Liver (tissue), 8 donors: ENCODE measurements at regions not wholly inside any gene's neighbourhood (a gene's known extent, or its start where the extent isn't known, plus 50 kb on each side); places are given as distances from the start of the nearest gene placed in this dataset.

Experiments used
- DNase-seq: peaks from one replicate; pipeline ENCODE4 v3.0.0-alpha.2; 2017; ENCODE audit warnings: low spot score
- H3K27ac ChIP-seq, 2 donors: one replicate each; pipeline ENCODE4 v1.7.0; 2013; ENCODE audit warnings: inconsistent platforms in 2 of 2, low read length in 2 of 2, control low read depth in 1 of 2, low read depth in 1 of 2, mild to moderate bottlenecking in 1 of 2
- H3K27me3 ChIP-seq, 4 donors: one replicate each; pipeline versions ENCODE4 v1.6.1 to v1.7.0; 2013; ENCODE audit warnings: low read length in 3 of 4, inconsistent platforms in 1 of 4, mild to moderate bottlenecking in 1 of 4, moderate library complexity in 1 of 4; ENCODE audit not compliant: control insufficient read depth in 4 of 4, insufficient read depth in 4 of 4
- H3K36me3 ChIP-seq, 4 donors: one replicate each; pipeline versions ENCODE4 v1.6.1 to v1.7.0; 2013; ENCODE audit warnings: low read length in 3 of 4, mild to moderate bottlenecking in 3 of 4, low read depth in 1 of 4, moderate library complexity in 1 of 4; ENCODE audit not compliant: control insufficient read depth in 4 of 4, insufficient read depth in 3 of 4
- H3K4me1 ChIP-seq, 4 donors: one replicate each; pipeline versions ENCODE4 v1.6.1 to v1.7.0; 2013; ENCODE audit warnings: low read length in 3 of 4, mild to moderate bottlenecking in 3 of 4, moderate library complexity in 1 of 4; ENCODE audit not compliant: control insufficient read depth in 4 of 4, insufficient read depth in 4 of 4
- H3K4me3 ChIP-seq, 3 donors: one replicate each; pipeline versions ENCODE4 v1.6.1 to v1.7.0; 2013; ENCODE audit warnings: low read length in 3 of 3, control low read depth in 1 of 3, low read depth in 1 of 3, mild to moderate bottlenecking in 1 of 3
- H3K9ac ChIP-seq, 2 donors: one replicate each; pipeline ENCODE4 v1.7.0; 2013; ENCODE audit warnings: low read length in 2 of 2, mild to moderate bottlenecking in 2 of 2, moderate library complexity in 2 of 2, control low read depth in 1 of 2, low read depth in 1 of 2
- H3K9me3 ChIP-seq, 4 donors: one replicate each; pipeline versions ENCODE4 v1.6.1 to v1.7.0; 2013; ENCODE audit warnings: low read length in 3 of 4; ENCODE audit not compliant: control insufficient read depth in 4 of 4
- EGR1 ChIP-seq, 2 donors: IDR thresholded peaks; 2 replicates each; pipeline ENCODE4 v1.6.1; 2016 to 2018; ENCODE audit warnings: antibody characterized with exemption in 2 of 2, low read depth in 2 of 2
- FOXA1 ChIP-seq: IDR thresholded peaks from 2 replicates; pipeline ENCODE4 v1.6.1; 2016; ENCODE audit warnings: antibody characterized with exemption
- FOXA2 ChIP-seq: IDR thresholded peaks from 2 replicates; pipeline ENCODE4 v1.6.1; 2016; ENCODE audit warnings: antibody characterized with exemption
- GABPA ChIP-seq, 2 donors: IDR thresholded peaks in 1 of 2; conservative IDR thresholded peaks in 1 of 2; 2 replicates each; pipeline ENCODE4 v1.6.1; 2016; ENCODE audit warnings: antibody characterized with exemption in 2 of 2, mild to moderate bottlenecking in 1 of 2, moderate library complexity in 1 of 2
- HNF4A ChIP-seq, 2 donors: conservative IDR thresholded peaks; 2 replicates each; pipeline ENCODE4 v1.6.1; 2016; ENCODE audit warnings: antibody characterized with exemption in 2 of 2, mild to moderate bottlenecking in 2 of 2
- HNF4G ChIP-seq: IDR thresholded peaks from 2 replicates; pipeline ENCODE4 v1.6.1; 2016; ENCODE audit warnings: antibody characterized with exemption
- NR2F2 ChIP-seq: IDR thresholded peaks from 2 replicates; pipeline ENCODE4 v1.6.1; 2016; ENCODE audit warnings: antibody characterized with exemption
- RAD21 ChIP-seq, 2 donors: IDR thresholded peaks; 2 replicates each; pipeline ENCODE4 v1.6.1; 2016; ENCODE audit warnings: antibody characterized with exemption in 2 of 2, mild to moderate bottlenecking in 2 of 2
- REST ChIP-seq: IDR thresholded peaks from 2 replicates; pipeline ENCODE4 v1.6.1; 2016; ENCODE audit warnings: antibody characterized with exemption, mild to moderate bottlenecking
- RXRA ChIP-seq, 2 donors: IDR thresholded peaks; 2 replicates each; pipeline ENCODE4 v1.6.1; 2017 to 2018; ENCODE audit warnings: antibody characterized with exemption in 2 of 2, mild to moderate bottlenecking in 1 of 2
- SP1 ChIP-seq: IDR thresholded peaks from 2 replicates; pipeline ENCODE4 v1.6.1; 2018; ENCODE audit warnings: antibody characterized with exemption, mild to moderate bottlenecking
- TAF1 ChIP-seq: conservative IDR thresholded peaks from 2 replicates; pipeline ENCODE4 v1.6.1; 2016; ENCODE audit warnings: antibody characterized with exemption, mild to moderate bottlenecking
- YY1 ChIP-seq: IDR thresholded peaks from 2 replicates; pipeline ENCODE4 v1.6.1; 2016; ENCODE audit warnings: antibody characterized with exemption, mild to moderate bottlenecking
- WGBS: extraction: QIAGEN DNeasy Blood & Tissue Kit; methylation state at CpG from one replicate; pipeline ENCODE4 v1.1.7; 2013; 5-methylcytosine and 5-hydroxymethylcytosine counted together
- TF ChIP-seq, protein P1 (sequence below): IDR thresholded peaks from 2 replicates; pipeline ENCODE4 v1.6.1; 2016; ENCODE audit warnings: antibody characterized with exemption
- TF ChIP-seq, protein P2 (sequence below): fragments of 150-350 bp; IDR thresholded peaks from 2 replicates; pipeline ENCODE4 v1.5.1; 2017; ENCODE audit warnings: improper control_type of control experiment, low read depth, low read length; ENCODE audit not compliant: missing input control
- TF ChIP-seq, protein P3 (sequence below): IDR thresholded peaks from 2 replicates; pipeline ENCODE4 v1.6.1; 2016; ENCODE audit warnings: antibody characterized with exemption
- TF ChIP-seq, protein P4 (sequence below): IDR thresholded peaks from 2 replicates; pipeline ENCODE4 v1.6.1; 2016; ENCODE audit warnings: antibody characterized with exemption
- donor health status: healthy.
- donor health status: healthy.
- donor health status: healthy.
- donor health status: healthy.
- donor health status: healthy.

- Histone ChIP-seq H3K36me3 (no peaks in the 10 kb centered on the region), H3K4me3 (no peak overlapping the region), H3K27me3 (no peaks in the 10 kb centered on the region), H3K4me1 (no peaks in the 10 kb centered on the region), H3K9me3 (no peaks in the 10 kb centered on the region), H3K27ac (no peak overlapping the region), H3K9ac (no peak overlapping the region)
- DNase-seq = no peak
- 83% methylated on average over 3 of the region's 3 CpGs for WGBS
- TF ChIP-seq, protein P1, sequence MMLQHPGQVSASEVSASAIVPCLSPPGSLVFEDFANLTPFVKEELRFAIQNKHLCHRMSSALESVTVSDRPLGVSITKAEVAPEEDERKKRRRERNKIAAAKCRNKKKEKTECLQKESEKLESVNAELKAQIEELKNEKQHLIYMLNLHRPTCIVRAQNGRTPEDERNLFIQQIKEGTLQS = no peak
- TF ChIP-seq, protein P2, sequence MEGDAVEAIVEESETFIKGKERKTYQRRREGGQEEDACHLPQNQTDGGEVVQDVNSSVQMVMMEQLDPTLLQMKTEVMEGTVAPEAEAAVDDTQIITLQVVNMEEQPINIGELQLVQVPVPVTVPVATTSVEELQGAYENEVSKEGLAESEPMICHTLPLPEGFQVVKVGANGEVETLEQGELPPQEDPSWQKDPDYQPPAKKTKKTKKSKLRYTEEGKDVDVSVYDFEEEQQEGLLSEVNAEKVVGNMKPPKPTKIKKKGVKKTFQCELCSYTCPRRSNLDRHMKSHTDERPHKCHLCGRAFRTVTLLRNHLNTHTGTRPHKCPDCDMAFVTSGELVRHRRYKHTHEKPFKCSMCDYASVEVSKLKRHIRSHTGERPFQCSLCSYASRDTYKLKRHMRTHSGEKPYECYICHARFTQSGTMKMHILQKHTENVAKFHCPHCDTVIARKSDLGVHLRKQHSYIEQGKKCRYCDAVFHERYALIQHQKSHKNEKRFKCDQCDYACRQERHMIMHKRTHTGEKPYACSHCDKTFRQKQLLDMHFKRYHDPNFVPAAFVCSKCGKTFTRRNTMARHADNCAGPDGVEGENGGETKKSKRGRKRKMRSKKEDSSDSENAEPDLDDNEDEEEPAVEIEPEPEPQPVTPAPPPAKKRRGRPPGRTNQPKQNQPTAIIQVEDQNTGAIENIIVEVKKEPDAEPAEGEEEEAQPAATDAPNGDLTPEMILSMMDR = no peak
- TF ChIP-seq FOXA1 = no peak
- no peak for TF ChIP-seq HNF4A (conservative IDR thresholded peaks at IDR 0.05)
- no peak for TF ChIP-seq SP1
- TF ChIP-seq YY1 = no peak
- no peak for TF ChIP-seq FOXA2
- no peak for TF ChIP-seq RXRA (IDR thresholded peaks at IDR 0.05)
- no peak for TF ChIP-seq EGR1 (IDR thresholded peaks at IDR 0.05; ENCODE audit: low read depth in 2 of 2)
- no peak for TF ChIP-seq GABPA (IDR thresholded peaks at IDR 0.05 in 1 of 2, conservative IDR thresholded peaks at IDR 0.05 in 1 of 2)
- TF ChIP-seq TAF1 = no peak
- TF ChIP-seq REST = no peak
- TF ChIP-seq HNF4G = no peak
- TF ChIP-seq, protein P3, sequence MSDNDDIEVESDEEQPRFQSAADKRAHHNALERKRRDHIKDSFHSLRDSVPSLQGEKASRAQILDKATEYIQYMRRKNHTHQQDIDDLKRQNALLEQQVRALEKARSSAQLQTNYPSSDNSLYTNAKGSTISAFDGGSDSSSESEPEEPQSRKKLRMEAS = no peak
- TF ChIP-seq, protein P4, sequence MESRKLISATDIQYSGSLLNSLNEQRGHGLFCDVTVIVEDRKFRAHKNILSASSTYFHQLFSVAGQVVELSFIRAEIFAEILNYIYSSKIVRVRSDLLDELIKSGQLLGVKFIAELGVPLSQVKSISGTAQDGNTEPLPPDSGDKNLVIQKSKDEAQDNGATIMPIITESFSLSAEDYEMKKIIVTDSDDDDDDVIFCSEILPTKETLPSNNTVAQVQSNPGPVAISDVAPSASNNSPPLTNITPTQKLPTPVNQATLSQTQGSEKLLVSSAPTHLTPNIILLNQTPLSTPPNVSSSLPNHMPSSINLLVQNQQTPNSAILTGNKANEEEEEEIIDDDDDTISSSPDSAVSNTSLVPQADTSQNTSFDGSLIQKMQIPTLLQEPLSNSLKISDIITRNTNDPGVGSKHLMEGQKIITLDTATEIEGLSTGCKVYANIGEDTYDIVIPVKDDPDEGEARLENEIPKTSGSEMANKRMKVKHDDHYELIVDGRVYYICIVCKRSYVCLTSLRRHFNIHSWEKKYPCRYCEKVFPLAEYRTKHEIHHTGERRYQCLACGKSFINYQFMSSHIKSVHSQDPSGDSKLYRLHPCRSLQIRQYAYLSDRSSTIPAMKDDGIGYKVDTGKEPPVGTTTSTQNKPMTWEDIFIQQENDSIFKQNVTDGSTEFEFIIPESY = no peak
- TF ChIP-seq RAD21 (IDR thresholded peaks at IDR 0.05) = no peak
- TF ChIP-seq NR2F2 = no peak
Observed at GRCh38 chr5:77893225-77893860, 117.2 kb upstream of the TBCA start.
